ENCODE measurements at regions not wholly inside any gene's neighbourhood (a gene's known extent, or its start where the extent isn't known, plus 50 kb on each side); places are given as distances from the start of the nearest gene placed in this dataset.

DNA sequence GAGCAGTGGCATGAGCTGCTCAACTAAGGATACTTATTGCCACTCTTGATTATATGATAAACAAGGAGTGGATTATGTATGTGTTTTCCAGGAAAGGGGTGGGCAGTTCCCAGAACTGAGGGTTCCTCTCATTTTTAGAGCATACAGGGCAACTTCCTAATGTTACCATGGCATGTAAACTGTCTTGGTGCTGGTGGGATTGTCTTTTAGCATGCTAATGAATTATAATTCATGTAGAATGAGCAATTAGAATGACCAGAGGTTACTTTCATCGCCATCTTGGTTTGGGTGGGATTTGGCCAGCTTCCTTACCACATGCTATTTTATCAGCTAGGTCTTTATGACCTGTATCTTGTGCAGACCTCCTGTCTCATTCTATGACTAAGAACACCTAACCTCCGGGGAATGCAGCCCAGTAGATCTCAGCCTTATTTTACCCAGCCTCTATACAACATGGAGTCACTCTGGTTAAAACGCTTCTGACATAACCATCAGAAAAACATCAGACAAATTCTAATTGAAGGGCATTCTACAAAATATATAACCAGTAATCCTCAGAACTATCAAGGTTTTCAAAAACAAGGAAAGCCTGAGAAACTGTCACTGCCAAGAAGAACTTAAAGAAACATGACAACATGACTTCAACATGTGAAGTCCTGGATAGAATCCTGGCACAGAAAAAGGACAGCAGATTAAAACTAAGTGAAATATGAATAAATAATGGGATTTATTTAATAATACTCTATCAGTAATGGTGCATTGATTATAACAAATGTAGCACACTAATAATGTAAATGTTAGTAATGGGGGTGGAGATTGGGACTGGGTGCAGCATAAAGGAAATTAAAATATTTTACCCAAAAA is 365.0 kb downstream of the SEMA3D start:
- DNase-seq (ENCODE audit: low read depth, low spot score) = no peak

- no peak for DNase-seq (ENCODE audit: low read depth, low spot score)
These were observed 366.4 kb downstream of the SEMA3D start for GRCh38 chr7:84820481-84820880.

- no peak for DNase-seq (ENCODE audit: low read depth, low spot score)
These were observed 369.8 kb downstream of the SEMA3D start for GRCh38 chr7:84817016-84817415.

DNA sequence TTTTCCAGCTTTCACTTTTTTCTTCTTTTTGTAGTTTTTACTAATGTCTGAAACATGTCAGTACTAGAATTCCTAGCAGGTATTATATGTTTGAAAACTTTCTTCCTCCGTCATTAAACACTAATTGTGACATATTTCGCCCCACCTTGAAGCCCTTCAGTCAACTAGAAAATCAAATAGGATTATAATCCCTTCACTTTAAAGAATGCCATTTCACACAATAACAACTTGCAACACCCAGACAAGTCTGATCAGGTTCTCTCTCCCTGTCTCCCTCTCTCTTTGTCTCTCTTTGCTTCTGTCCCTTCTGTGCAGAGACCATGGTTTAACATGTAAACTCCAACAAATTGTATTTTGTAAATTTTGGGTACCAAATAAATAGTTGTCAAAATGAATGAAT is 373.5 kb downstream of the SEMA3D start:
- DNase-seq (ENCODE audit: low read depth, low spot score) = no peak

DNA sequence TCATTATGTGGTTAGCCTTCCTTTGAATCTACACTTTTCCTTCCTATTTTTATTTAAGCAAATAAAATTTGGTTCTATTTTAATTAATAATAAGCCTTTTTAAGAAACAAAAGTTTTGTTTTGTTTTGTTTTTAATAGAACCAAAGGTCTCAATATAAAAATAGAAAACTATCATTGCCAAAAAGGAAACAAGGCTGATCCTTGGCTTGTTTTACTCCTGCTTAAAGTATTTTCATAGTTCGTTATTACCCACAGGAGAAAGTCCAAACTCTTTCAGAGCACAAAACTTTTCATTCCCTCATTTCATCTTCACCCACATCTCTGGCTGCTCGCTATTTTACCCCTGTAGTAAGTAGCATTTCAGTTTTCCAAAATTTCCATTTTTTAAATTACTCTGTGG is 374.8 kb downstream of the SEMA3D start:
- DNase-seq (ENCODE audit: low read depth, low spot score) = no peak

- no peak for DNase-seq (ENCODE audit: low read depth, low spot score)
These were observed 375.5 kb downstream of the SEMA3D start for GRCh38 chr7:84811362-84811761.

DNA sequence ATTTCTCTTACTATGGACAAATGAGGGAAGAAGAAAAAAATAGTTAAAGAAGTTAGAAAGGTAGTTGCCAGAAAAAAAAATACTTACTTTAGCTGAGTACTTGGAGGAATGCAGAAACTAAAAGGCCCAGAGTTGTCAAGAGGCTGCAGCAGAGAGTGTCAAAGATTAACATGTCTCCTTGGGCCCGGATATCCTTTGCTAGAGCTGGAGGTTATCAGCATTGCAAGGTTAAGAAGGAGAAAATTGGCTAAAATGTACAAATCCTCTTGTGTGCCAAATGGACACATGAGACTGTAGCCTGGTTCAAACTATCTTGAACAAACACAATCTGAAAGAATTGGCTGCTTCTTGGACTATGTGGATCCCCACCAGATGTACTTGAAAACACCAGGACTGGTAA is 377.0 kb downstream of the SEMA3D start:
- no peak for DNase-seq (ENCODE audit: low read depth, low spot score)

DNA sequence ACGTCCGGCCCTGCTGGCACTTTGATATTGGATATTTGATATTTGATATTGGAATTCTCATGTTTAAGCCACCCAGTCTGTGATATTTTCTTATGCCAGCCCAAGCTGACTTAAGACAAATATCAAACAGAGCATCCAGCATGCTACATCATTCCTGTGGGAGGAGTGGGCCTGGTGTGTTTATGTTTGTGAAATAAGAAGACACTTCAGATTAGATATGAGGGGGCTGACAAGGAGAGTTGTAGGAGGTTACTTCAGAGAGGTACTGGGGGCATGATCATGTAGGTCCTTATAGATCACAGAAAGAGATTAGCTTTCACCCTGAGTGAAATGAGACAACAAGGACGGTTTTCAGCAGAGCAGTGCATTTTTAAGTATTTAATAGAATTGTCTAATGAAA is 382.9 kb downstream of the SEMA3D start:
- no peak for DNase-seq (ENCODE audit: low read depth, low spot score)

GRCh38 chr7:84801396-84801795 is 385.5 kb downstream of the SEMA3D start:
- no peak for DNase-seq (ENCODE audit: low read depth, low spot score)

DNA sequence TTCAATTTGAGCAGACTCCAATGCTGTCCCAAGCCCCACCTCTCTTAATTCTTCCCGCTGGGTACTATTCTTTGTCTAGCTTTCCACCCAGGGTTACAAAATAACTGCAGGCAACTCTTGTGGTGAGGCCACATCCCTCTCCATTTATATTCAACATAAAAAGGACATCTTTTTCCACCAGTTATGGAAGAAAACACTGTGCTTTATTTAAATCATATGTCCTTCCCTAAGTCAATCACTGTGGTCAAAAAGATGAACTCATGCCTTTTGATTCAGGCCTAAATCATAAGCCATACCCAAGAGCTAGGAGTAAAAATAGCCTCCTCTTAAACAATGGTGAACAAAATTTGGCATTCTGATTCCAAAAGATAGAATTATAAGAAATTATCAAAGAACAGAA is 386.0 kb downstream of the SEMA3D start:
- DNase-seq (ENCODE audit: low read depth, low spot score) = no peak

- no peak for DNase-seq (ENCODE audit: low read depth, low spot score)
These were observed 387.8 kb downstream of the SEMA3D start for GRCh38 chr7:84799106-84799505.

DNA sequence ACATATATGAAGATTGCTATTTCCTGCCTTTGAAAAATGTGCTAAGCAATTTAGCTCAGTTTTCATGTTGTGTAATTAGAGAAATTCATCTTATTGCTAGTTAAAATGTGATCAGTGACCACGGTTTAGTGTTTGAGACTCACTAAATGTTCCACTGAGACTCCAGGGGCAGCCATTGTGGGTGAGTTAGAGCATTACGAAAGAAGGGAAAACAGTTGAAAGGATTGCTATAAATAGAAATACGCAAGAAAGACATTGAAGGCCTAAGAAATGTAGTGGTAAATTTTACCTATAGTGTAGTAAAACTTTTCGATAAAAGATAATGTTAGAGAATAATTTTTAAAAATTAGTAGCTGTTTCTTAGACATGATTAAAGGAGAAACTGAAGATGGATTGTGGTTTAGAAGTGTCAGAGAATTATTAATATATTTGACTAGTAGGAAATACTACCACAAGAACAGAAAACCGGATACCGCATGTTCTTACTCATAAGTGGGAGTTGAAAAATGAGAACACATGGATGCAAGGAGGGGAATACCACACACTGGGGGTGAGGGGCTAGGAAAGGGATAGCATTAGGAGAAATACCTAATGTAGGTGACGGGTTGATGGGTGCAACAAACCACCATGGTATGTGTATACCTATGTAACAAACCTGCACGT is 394.5 kb downstream of the SEMA3D start:
- no peak for DNase-seq (ENCODE audit: low read depth, low spot score)

DNA sequence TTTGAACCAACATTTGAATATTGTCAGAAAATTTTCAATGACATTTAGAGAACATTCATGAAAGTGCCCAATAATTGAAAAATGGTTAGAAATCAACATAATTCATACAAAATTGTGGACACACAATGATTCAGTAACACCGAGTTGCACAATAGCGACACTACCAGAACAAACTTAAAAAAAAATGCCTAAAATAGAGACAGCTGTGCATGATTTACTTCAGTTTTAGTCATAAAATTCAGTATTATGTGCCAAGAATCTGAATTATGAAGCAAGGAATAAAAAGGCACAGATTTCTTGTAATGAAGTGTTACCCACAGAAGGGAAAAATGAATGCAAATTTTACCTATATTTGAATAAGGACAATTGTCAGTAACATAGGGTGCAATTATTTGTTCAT is 396.0 kb downstream of the SEMA3D start:
- no peak for DNase-seq (ENCODE audit: low read depth, low spot score)

DNA sequence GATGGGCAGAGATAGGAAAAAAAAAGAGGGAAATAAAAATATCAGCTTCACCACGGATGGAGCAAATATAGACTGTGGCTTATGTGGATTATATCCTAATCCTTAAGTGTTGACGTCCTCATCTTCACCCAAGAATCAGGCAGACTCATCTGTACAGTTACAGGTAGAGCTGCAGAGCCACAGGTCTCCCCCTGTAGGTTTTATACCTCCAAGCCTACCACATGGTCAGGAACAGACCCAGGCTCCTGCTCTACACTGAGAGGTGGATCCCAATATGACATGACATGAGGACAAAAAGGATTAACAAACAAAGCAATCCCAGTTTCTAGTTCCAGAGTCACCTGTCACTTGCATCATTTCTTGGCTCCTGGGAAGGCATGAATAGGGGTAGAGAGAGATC is 400.8 kb downstream of the SEMA3D start:
- DNase-seq (ENCODE audit: low read depth, low spot score) = no peak

GRCh38 chr7:84784450-84784849 is 402.4 kb downstream of the SEMA3D start:
- no peak for DNase-seq (ENCODE audit: low read depth, low spot score)

GRCh38 chr7:84783141-84783778 is 403.6 kb downstream of the SEMA3D start:
- no peak for DNase-seq (ENCODE audit: low read depth, low spot score)

- no peak for DNase-seq (ENCODE audit: low read depth, low spot score)
These were observed 405.0 kb downstream of the SEMA3D start for GRCh38 chr7:84781838-84782237.

- DNase-seq (ENCODE audit: low read depth, low spot score) = no peak
These were observed 406.4 kb downstream of the SEMA3D start for GRCh38 chr7:84780158-84781124.

- no peak for DNase-seq (ENCODE audit: low read depth, low spot score)
These were observed 429.1 kb downstream of the SEMA3D start for GRCh38 chr7:84757761-84758160.

DNA sequence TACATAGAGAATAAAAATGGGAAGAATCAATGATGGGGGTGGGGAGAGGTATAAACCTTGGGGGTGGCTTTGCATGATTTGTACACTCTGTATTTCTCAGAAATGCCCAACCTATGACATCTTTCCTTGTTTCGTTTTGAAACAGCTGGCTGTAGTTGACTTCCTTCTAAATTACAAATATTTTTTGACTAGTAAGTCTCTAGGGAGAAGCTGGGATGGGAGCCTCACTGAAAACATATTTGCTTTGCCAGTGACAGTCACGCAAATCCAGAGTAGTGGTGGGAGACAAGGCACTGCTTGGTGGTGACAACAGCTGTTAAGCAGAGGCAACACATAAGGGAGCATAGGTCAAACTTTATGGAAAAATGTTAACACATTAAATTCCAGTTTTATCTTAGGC is 440.5 kb downstream of the SEMA3D start:
- no peak for DNase-seq (ENCODE audit: low read depth, low spot score)

GRCh38 chr7:84744385-84744784 is 442.5 kb downstream of the SEMA3D start:
- no peak for DNase-seq (ENCODE audit: low read depth, low spot score)

Measured in brain pericyte (primary cell).